ENCODE measurements at regions not wholly inside any gene's neighbourhood (a gene's known extent, or its start where the extent isn't known, plus 50 kb on each side); places are given as distances from the start of the nearest gene placed in this dataset.

DNA sequence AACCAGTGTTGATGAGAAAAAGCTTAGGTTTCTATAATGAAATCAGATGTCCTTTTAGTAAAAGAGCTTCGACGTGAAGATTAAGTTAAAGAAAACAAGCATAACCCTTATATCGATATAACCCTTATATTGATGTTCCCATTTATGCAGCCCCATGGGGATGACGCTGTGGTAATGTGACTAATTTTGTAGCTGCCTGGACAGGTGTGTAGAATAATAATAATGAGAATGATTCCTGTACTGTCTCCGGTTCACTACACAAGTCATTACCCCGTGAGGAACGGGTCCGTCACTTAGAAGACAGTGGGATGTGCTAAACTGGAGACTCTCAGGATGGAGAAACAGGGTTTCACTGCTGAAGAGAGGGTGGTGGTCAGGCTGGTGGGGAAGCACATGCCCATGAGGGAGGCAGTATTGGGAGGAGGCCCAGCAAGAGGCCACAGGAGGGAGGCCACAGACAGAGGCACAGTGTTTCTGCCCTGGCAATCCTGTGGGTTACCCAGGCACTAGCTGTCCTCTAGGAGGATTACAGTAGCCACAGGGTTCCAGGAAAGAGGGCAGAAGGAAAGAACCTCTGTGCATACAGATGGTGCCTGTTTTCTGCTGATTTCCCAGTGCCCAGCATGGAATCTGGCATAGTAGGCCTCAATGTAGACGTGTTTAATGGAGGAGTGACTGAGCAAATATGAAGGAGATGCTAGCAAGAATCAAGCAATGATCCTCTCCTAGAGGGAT lies 191.1 kb upstream of the TSC22D2 start:
- TF ChIP-seq, protein P1, sequence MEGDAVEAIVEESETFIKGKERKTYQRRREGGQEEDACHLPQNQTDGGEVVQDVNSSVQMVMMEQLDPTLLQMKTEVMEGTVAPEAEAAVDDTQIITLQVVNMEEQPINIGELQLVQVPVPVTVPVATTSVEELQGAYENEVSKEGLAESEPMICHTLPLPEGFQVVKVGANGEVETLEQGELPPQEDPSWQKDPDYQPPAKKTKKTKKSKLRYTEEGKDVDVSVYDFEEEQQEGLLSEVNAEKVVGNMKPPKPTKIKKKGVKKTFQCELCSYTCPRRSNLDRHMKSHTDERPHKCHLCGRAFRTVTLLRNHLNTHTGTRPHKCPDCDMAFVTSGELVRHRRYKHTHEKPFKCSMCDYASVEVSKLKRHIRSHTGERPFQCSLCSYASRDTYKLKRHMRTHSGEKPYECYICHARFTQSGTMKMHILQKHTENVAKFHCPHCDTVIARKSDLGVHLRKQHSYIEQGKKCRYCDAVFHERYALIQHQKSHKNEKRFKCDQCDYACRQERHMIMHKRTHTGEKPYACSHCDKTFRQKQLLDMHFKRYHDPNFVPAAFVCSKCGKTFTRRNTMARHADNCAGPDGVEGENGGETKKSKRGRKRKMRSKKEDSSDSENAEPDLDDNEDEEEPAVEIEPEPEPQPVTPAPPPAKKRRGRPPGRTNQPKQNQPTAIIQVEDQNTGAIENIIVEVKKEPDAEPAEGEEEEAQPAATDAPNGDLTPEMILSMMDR (IDR thresholded peaks at IDR 0.05 in 2 of 3, conservative IDR thresholded peaks at IDR 0.05 in 1 of 3; ENCODE audit: control insufficient read depth in 2 of 3, extremely low read depth in 1 of 3, insufficient read depth in 1 of 3, low read depth in 3 of 3, low read length in 3 of 3): no peak
- TF ChIP-seq SUPT20H (IDR thresholded peaks at IDR 0.05; ENCODE audit: borderline replicate concordance, control insufficient read depth, low read depth, low read length): no peak
- TF ChIP-seq CHD2 (IDR thresholded peaks at IDR 0.05; ENCODE audit: borderline replicate concordance, low read depth, low read length): no peak
- TF ChIP-seq, protein P2, sequence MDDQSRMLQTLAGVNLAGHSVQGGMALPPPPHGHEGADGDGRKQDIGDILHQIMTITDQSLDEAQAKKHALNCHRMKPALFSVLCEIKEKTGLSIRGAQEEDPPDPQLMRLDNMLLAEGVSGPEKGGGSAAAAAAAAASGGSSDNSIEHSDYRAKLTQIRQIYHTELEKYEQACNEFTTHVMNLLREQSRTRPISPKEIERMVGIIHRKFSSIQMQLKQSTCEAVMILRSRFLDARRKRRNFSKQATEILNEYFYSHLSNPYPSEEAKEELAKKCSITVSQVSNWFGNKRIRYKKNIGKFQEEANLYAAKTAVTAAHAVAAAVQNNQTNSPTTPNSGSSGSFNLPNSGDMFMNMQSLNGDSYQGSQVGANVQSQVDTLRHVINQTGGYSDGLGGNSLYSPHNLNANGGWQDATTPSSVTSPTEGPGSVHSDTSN (IDR thresholded peaks at IDR 0.05; ENCODE audit: insufficient replicate concordance, low read depth, low read length): no peak
- TF ChIP-seq EP300 (IDR thresholded peaks at IDR 0.05; ENCODE audit: borderline replicate concordance in 1 of 2, control insufficient read depth in 1 of 2, low read depth in 2 of 2, low read length in 2 of 2): no peak
